DMS53 (cell line): ENCODE measurements at regions not wholly inside any gene's neighbourhood (a gene's known extent, or its start where the extent isn't known, plus 50 kb on each side); places are given as distances from the start of the nearest gene placed in this dataset.
A peak's percentile ranks its signal among the peaks of the same experiment; 100 is the strongest.
"Not testable (repeated sequence)": the region's sequence is repeated elsewhere in the genome, so short reads cannot be mapped to it uniquely, and the experiment has no call there.

ENCODE experiments used
- DNase-seq: peaks from one replicate; lab custom pipeline; 2025; lab: John Stamatoyannopoulos, UW

DNA sequence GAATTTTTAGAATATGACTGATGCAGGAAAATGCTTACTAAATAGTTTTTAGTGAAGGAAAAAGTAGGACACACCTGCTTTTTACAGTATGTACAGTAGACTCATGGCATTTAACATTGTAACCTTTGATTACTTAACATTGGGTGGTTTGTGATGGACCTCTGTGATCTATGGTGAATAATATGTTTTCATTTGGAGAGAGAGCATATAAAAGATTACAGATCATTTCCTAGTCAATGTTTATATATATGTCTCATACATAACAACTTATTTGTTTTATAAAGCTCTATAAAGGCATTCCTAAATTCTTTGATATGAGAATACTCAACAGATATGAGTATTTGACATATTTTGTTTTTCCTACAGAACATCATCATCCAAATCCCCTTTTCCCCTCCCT, 129.3 kb upstream of the PDE7B start:
- DNase-seq: no peak

DNA sequence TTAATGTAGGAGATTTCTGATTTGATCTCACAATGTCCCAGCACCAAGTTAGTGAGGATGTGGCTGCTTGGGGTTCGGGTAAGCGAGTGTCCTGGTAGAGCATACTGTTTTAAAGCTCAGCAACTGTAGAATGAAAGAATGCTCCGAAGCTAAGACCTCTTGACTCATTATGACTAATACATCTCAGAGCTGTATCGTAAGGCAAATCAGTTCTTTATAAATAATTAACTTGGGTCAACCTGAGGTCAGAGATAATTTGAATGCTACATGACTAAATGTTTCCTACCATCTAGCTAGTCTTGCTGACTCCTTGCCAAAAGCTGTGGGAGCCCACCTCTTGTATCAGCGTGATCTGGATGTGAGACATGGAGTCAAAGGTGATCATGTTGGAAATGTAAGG, 128.8 kb upstream of the PDE7B start:
- peak; percentile 72 for DNase-seq

DNA sequence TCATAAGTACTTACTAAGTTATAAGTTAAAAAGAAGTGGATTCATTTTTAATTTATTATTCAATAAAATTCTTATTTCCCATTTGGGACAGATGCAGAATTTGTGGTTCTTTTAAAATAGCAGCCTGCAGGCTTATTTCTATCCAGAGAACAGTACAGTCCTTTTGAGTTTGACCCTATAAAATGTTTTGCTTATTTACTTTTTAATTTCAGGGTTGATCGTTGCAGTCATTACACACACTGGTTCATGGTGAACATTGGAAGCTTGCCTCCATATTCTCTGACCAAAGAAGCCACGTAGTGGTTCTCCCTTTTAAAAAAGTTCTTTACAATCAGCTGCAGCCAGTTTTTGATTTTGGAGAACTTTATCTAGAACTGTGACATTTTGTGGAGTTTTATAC, 122.9 kb upstream of the PDE7B start:
- no peak for DNase-seq

DNA sequence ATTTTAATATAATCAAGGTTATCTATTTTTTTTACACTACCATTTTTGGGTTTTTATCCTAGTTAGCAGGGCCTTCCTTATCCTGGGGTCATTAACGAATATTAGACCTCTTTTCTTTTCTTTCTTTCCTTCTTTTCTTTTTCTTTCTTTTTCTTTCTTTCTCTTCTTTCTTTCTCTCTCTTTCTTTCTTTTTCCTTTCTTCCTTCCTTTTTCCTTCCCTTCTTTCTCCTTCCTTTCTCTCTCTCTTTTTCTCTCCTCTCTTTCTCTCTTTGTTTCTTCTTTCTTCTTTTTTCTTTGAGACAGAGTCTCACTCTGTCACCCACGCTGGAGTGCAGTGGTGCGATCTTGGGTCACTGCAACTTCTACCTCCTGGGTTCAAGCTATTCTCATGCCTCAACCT, 120.4 kb upstream of the PDE7B start:
- no peak for DNase-seq

DNA sequence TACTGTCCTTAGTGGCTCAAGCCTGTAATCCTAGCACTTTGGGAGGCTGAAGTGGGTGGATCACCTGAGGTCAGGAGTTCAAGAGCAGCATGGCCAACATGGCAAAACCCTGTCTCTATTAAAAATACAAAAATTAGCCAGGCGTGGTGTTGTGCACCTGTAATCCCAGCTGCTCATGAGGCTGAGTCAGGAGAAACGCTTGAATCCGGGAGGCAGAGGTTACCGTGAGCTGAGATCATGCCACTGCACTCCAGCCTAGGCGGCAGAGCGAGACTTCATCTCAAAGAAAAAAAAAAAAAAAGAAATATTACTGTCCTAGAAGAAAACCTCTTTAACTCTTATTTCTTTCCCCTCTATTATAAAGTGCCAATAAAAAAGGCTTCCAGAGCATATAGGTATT, 115.2 kb upstream of the PDE7B start:
- not testable (repeated sequence) for DNase-seq

DNA sequence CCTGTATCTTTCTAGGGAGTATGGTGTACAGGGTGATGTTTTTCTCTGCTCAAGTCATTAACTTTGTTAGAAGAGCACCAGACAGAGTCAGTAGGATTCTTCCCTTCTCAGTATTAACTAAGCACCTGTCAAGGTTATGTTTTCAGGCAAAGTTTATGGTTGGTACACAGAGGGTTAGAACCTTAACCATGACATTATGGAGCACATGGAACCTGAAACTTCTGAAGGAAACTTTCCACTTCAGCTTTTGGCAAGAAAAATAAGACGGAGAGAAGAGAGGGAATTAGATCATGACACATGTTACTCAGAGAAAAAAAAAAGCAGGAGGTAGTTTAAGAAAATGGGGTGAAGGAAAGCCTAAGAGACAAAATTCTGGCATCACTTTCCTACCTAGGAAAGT, 112.9 kb upstream of the PDE7B start:
- no peak for DNase-seq

DNA sequence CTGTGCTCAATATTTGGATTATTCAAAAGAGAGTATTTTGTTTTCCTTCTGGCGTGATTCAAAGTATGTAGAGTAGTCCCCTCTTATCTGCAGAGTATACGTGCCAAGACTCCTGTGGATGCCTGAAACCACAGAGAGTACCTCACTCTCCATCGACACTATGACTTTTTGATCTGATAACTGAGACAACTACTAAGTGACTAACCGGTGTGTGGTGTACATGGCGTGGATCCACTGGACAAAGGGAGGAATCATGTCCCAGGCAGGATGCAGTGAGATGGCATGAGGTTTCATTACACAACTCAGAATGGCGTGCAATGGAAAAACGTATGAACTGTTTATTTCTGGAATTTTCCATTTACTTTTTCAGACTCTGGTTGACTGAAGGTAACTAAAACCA, 112.2 kb upstream of the PDE7B start:
- no peak for DNase-seq

DNA sequence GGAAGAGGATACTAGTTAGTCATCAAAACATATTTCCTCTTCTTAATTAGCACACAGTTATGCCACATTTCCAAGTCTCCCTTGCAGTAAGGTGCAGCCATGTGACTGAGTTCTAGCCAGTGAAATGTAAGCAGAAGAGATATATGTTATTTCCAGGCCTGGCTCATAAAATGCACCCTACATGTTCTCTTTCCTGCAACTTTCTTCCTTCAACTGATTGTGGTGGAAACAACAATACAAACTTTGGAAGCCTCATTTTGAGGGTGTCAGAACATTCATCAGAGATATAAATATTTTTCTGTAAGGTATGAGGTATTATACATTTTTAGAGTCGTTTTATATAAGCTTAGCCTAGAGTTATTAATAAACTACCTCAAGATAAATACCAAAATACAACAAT, 110.9 kb upstream of the PDE7B start:
- no peak for DNase-seq

DNA sequence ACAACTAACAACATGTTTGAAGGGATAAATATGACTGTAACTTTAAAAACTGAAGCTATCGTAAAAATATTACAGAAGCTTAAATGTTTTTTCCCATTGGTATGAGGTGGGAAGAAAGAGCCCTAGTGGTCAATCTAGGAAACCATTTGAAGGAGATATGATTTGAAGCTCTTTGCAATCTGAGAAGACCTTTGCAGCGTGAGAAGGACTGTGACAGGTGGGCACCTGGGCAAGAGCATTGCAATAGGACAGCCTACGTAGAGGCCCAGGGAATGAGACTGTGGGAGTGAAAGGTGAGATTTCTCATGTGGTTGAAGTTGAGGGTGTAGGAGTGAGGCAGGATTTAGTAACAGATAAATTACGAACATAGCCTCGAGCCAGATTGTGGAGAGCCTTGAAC, 108.0 kb upstream of the PDE7B start:
- peak; percentile 2 for DNase-seq

DNA sequence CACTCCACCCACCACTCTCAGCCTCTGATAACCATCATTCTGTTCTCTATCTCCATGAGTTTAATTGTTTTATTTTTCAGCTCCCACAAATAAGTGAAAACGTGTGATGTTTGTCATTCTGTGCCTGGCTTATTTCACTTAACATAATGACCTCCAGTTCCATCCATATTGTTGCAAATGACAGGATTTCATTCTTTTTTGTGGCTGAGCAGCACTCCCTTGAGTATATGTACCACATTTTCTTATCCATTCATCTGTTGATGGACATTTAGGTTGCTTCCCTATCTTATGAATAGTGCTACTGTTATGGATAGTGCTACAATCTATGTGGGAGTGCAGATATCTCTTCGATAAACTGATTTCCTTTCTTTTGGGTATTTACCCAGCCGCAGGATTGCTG, 103.3 kb upstream of the PDE7B start:
- no peak for DNase-seq

DNA sequence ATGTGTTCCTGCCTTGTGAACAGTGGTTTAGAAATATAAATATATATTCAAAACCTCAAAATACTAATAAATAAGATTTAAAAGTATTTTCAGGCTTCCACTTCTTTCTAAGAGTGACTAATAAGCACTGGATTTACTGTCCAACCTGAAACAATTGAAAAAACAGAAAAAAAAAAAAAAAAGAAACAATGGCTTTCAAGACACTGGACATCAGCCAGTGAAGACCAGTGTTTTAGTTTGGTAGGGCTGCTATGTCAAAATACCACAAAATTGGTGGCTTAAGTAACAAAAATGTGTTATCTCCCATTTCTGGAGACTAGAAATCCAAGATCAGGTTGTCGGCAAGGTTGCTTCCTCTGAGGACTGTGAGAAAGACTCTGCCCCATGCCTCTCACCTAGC, 101.4 kb upstream of the PDE7B start:
- DNase-seq: no peak

DNA sequence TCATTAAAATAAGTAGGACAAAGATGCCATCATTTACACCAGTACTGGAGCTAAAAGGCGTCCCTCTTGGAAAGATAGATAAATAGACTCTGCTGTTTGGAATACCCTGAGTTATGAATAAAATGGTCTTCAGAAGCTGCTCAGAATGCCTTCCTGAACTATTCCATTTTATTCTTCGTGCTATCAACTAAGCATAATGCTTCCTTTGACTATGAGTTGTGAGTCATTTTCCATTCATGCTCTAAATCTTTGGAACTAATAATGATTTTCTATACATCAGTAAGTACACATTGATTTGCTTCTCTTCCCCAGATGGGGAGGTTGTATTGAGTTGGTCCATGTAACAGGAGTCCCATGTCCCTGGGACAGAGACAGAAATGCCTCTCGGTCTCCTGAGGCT, 98.3 kb upstream of the PDE7B start:
- no peak for DNase-seq

DNA sequence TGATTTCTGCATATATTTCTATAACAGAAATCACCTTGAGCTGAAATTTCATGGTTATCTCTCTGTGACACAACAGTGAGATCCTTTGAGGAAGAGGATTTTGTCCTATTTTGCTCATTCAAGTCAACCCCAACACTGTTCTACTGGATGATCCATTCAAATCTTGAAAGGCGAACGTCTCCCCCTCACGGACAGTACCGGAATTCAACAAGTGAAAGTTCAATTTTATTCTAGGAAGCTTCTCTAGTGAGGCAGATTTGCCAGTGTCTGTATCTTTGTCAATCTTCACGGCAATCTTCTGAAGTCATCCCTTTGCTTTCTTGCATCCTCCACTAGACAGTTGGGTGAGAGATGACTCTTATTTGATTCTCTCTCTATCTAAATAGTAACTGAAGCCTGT, 91.7 kb upstream of the PDE7B start:
- peak; percentile 66 for DNase-seq

DNA sequence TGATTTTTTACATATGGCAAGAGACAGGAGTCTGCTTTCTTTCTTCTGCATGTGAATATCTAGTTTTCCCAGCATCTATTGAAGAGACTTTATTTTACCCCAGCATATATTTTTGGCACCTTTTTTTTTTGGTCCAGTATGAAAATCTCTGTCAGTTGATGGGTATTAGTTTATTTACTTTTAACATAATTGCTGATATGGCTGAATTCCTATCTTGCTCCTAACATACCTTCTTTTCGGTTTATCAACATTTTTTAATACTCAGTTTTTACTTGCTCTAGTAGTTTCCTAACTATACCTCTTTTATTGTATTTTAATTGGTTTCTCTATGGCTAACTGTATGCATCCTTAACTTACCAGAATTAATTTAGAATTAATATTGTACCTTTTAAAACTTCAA, 77.5 kb upstream of the PDE7B start:
- DNase-seq: no peak

DNA sequence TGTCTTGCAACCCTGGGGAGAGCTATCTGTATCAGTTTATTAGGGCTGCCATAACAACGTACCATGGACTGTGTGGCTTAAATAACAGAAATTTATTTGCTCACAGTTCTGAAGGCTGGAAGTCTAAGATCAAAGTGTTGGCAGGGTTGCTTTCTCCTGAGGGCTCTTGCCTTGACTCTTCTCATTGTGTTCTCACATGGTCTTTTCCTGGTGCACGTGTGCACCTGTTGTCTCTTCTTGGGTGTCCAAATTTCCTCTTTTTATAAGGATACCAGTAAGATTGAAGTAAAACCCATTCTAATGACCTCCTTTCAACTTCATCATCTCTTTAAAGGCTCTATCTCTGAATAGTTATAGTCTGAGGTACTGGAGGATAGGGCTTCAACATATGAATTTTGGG, 72.3 kb upstream of the PDE7B start:
- DNase-seq: no peak

DNA sequence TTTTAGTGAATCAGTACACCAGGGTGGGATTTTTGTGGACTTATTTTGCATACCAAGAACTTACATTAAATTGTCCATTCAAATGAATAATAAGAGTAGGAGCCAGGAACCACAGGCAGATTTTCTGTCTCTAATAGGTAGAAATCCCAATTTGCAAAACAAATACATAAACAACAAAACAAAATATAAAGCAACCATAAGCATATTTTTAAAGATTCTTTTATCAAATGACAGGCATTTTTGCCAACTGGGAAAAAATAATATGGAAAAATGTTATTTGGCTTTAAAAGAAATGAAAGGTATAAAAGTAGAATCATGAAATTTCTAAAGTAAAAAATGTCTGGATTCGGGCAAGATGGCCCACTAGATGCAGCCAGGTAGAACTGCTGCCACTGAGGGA, 71.2 kb upstream of the PDE7B start:
- no peak for DNase-seq

DNA sequence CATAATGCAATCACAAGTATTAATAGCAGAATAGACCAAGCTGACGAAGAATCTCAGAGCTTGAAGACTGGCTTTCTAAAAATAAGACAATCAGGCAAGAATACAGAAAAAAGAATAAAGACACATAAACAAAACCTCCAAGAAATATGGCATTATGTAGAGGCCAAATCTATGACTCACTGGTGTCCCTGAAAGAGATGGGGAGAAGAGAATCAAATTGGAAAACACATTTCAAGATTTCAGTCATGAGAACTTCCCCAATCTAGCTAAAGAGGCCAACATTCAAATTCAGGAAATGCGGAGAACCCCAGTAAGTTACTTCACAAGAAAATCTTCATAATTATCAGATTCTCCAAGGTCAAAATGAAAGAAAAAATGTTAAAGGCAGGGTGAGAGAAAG, 69.0 kb upstream of the PDE7B start:
- DNase-seq: no peak

DNA sequence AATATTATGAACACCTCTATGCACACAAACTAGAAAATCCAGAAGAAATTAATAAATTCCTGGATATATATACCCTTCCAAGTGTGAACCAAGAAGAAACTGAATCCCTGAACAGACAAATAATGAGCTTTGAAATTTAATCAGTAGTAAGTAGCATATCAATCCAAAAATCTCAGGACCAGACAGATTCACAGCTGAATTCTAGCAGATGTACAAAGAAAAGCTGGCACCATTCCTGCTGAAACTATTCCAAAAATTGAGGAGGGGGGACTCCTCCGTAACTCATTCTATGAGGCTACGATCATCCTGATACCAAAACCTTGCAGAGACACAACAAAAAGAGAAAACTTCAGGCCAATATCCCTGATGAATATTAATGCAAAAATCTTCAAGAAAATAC, 67.0 kb upstream of the PDE7B start:
- no peak for DNase-seq

DNA sequence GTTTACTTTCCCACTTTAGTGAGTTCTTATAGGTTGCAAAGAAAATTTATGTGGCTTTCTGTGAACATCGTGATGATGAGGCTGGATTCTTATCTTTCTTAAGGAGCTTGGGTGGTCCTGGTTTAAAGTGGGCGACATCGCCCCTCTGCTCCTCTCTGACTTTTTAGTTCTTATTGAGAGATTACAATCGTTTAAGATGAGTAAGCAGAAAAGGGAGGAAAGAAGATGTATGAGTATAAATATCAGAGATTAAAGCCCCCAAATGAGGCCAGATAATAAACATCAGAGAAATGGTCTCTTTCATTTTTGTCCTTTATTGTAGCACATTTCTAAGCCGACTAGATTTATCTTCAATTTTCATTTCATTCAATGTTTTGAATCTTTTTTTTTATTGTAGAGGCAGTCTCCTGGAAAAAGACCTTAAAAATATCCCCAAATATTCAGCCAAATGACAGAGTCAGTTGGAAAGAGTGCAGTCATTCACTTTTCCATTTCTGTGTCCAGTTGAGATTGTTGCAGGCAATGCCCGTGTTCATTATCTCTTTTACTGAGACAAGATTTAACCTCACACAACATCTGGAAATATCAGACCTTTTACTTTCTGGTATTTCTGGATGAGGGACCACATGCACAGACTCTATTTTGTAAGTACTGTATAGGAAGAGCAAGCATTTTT, 62.0 kb upstream of the PDE7B start:
- DNase-seq: no peak

DNA sequence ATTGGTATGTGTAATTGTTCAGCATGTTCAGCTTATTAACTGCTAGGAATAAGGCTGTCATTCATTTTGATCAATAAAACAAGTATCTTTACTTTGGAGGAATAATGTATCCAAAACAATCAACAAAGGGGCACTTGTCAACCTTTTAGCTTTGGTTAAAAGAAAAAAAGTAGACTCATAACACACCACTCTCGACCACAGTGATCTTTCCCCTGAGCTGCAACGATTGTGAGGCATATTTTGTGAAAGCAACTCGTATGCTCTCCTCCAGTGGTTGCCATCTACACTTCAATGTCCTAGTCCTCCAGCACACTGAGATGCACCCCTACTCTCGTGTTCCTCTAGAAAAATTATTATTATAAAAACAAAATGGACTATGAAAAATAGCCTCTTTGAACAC, 60.1 kb upstream of the PDE7B start:
- no peak for DNase-seq

DNA sequence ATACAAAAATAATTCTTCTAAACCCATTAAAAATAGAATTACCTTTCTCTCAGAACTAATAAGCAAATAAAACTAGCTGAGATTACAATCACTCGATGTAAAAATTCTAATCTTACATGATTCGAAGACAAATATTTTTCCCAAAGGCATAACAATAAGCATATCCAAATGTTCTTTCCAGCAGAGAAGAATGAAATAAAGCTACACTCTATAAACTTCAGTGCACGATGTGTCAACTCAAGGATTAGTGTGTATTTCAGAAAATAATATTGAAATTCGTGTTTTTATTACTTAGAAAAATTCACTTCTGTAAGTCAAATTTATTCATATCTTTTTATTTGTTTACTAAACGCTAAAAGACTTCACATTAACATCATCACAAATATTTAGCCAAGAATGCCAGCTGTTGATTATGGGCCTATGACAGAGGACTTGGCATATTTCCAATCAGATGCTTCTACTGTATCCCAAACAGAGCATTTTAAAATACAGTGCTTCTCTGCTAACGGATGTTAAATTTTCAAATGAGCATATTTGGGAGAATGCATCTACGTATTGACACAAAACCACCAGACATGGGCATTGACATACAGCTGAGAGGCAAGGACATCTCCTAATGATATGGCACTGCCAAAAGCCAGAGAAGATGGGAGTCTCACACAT, 54.7 kb upstream of the PDE7B start:
- DNase-seq: peak; percentile 9

DNA sequence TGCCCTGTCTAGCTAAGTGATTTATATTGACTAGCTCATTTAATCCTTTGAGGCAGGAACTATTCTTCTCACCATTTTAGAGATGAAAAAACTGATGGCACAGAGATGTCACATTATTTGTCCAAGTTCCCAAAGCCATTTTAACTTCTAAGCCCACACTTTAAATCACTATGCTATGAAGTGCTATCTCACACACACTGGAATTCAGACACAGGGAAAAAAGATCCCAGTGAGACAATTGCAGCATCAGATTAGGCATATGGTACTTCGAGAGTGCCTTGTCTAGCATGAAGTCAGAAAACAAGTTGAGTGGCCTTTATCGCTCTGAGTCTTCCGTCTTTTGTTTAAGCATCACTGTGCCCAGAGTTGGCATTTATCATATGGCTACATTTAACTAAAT, 54.1 kb upstream of the PDE7B start:
- no peak for DNase-seq

DNA sequence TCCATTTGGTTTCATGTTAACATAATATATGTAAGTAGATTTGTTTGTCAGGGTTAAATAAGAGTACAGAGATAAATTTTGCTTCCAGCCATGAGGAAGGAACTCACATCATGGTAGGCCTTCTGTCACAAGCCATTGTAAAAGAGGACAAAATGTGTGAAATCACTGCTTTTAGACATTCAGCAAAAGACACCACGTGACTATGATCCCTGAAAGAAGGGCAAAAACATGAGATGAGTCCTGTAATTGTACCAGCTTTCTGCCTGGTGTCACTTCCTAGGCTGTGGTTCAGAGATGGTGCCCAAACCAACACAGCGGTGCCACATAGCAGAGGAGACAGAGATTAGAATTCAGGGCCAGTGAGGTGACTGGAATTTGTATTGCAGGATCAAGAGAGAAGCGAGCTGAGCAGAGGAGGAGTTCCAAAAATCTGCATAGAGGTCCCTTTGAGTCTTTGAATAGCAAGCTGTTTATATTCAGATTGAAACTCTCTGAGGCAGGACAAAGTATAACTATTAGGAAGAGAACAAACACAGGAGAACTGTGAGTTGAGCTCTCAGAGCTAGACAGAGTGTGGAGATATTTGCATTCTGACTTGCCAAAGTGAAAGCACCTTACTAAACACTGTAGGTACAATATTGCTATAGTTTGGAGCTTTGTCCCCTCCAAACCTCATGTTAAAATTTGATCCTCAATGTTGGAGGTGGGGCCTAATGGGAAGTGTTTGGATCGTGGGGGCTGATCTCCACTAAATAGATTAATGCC, 52.6 kb upstream of the PDE7B start:
- DNase-seq: no peak
